Osteocyte (in vitro differentiated cells): ENCODE measurements at regions not wholly inside any gene's neighbourhood (a gene's known extent, or its start where the extent isn't known, plus 50 kb on each side); places are given as distances from the start of the nearest gene placed in this dataset.

Experiments used
- DNase-seq: peaks from one replicate; pipeline ENCODE4 v3.0.0; 2021; ENCODE audit warnings: mixed read lengths; ENCODE audit not compliant: unreplicated experiment; ENCODE audit errors: extremely low spot score
- H3K27ac Mint-ChIP-seq: one replicate; pipeline ENCODE4 v1.8.0; 2021; ENCODE audit warnings: mild to moderate bottlenecking, mixed read lengths; ENCODE audit not compliant: unreplicated experiment
- H3K27me3 Mint-ChIP-seq: one replicate; pipeline ENCODE4 v1.8.0; 2021; ENCODE audit warnings: mixed read lengths; ENCODE audit not compliant: unreplicated experiment
- H3K36me3 Mint-ChIP-seq: one replicate; pipeline ENCODE4 v1.8.0; 2021; ENCODE audit warnings: mixed read lengths; ENCODE audit not compliant: unreplicated experiment
- H3K4me1 Mint-ChIP-seq: one replicate; pipeline ENCODE4 v1.8.0; 2021; ENCODE audit warnings: mixed read lengths; ENCODE audit not compliant: unreplicated experiment
- H3K4me3 Mint-ChIP-seq: one replicate; pipeline ENCODE4 v1.8.0; 2021; ENCODE audit warnings: mild to moderate bottlenecking, moderate library complexity, mixed read lengths; ENCODE audit not compliant: unreplicated experiment
- H3K9me3 Mint-ChIP-seq: one replicate; pipeline ENCODE4 v1.8.0; 2021; ENCODE audit warnings: mixed read lengths; ENCODE audit not compliant: unreplicated experiment
- CTCF ChIP-seq: fragments of 200-600 bp; sonication (generic); IDR thresholded peaks from 2 replicates; pipeline ENCODE4 v1.5.0; 2021; ENCODE audit warnings: antibody characterized with exemption, mild to moderate bottlenecking, moderate library complexity

- Mint-ChIP-seq H3K36me3 (no peaks in the 10 kb centered on the region), H3K27me3 (no peaks in the 10 kb centered on the region), H3K4me1 (peaks cover 36% of the 10 kb centered on the region), H3K9me3 (no peaks in the 10 kb centered on the region), H3K27ac (peak overlapping the region; percentile 63), H3K4me3 (peak overlapping the region; percentile 78)
- no peak for DNase-seq
- no peak for TF ChIP-seq CTCF
Observed at GRCh38 chr1:243917863-243918565, 68.0 kb upstream of the AKT3 start.

GRCh38 chr1:243917177-243917862 lies 67.3 kb upstream of the AKT3 start:
- peak; percentile 18 for TF ChIP-seq CTCF

GRCh38 chr1:243916160-243916559 lies 66.1 kb upstream of the AKT3 start:
- H3K4me3 Mint-ChIP-seq: peak overlapping the region; percentile 78
- no peaks in the 10 kb centered on the region for H3K27me3 Mint-ChIP-seq
- H3K36me3 Mint-ChIP-seq: no peaks in the 10 kb centered on the region
- H3K27ac Mint-ChIP-seq: no peak overlapping the region
- H3K9me3 Mint-ChIP-seq: no peaks in the 10 kb centered on the region
- DNase-seq: no peak
- no peak for TF ChIP-seq CTCF
- H3K4me1 Mint-ChIP-seq: peaks cover 30% of the 10 kb centered on the region

More at GRCh38 chr1:243917177-243917862, 67.3 kb upstream of the AKT3 start:
- Mint-ChIP-seq H3K4me1 (peaks cover 30% of the 10 kb centered on the region), H3K27ac (peak overlapping the region; percentile 63), H3K36me3 (no peaks in the 10 kb centered on the region), H3K9me3 (no peaks in the 10 kb centered on the region), H3K27me3 (no peaks in the 10 kb centered on the region), H3K4me3 (peak overlapping the region; percentile 78)
- no peak for DNase-seq

GRCh38 chr1:243912347-243912746 lies 62.3 kb upstream of the AKT3 start:
- H3K27ac Mint-ChIP-seq: no peak overlapping the region
- no peak overlapping the region for H3K4me3 Mint-ChIP-seq
- no peaks in the 10 kb centered on the region for H3K27me3 Mint-ChIP-seq
- H3K4me1 Mint-ChIP-seq: peaks cover 11% of the 10 kb centered on the region
- no peak for TF ChIP-seq CTCF
- no peaks in the 10 kb centered on the region for H3K9me3 Mint-ChIP-seq
- no peaks in the 10 kb centered on the region for H3K36me3 Mint-ChIP-seq
- DNase-seq: no peak

- Mint-ChIP-seq H3K27ac (no peak overlapping the region), H3K4me3 (no peak overlapping the region), H3K27me3 (peaks cover 3% of the 10 kb centered on the region), H3K36me3 (no peaks in the 10 kb centered on the region), H3K4me1 (no peaks in the 10 kb centered on the region), H3K9me3 (no peaks in the 10 kb centered on the region)
- TF ChIP-seq CTCF: no peak
- no peak for DNase-seq
Observed at GRCh38 chr1:243910607-243911006, 60.6 kb upstream of the AKT3 start.
